GM12872 (cell line): ENCODE measurements at regions not wholly inside any gene's neighbourhood (a gene's known extent, or its start where the extent isn't known, plus 50 kb on each side); places are given as distances from the start of the nearest gene placed in this dataset.

ENCODE experiments used
- TF ChIP-seq, protein P1 (sequence below): IDR thresholded peaks from 3 replicates; pipeline ENCODE4 v1.5.1; 2011; ENCODE audit warnings: low read depth, mild to moderate bottlenecking, low read length, moderate library complexity; ENCODE audit not compliant: insufficient read depth

DNA sequence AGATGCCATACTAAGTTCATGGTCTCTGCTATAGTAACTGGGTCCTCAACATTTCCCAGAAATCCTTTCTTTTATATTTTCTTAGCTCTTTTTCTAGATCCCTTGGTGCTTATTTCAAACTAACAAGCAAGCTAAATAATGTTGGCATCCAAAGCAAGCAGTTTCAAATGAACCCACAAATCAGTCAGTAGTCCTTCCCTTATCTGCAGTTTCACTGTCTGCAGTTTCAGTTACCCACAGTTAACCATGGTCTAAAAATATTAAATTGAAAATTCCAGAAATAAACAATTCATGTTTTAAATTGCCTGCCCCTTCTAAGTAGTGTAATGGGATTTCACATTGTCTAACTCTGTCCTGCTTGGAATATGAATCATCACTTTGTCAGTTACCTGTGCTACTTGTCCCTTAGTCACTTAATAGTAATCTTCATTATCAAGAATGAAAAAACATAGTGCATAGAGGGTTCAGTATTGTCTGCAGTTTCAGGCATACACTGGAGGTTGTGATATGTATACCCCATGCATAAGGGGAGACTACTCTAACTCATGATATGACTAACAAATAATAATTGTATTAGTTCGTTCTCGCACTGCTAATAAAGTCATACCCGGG lies 633.7 kb downstream of the MECOM start:
- TF ChIP-seq, protein P1, sequence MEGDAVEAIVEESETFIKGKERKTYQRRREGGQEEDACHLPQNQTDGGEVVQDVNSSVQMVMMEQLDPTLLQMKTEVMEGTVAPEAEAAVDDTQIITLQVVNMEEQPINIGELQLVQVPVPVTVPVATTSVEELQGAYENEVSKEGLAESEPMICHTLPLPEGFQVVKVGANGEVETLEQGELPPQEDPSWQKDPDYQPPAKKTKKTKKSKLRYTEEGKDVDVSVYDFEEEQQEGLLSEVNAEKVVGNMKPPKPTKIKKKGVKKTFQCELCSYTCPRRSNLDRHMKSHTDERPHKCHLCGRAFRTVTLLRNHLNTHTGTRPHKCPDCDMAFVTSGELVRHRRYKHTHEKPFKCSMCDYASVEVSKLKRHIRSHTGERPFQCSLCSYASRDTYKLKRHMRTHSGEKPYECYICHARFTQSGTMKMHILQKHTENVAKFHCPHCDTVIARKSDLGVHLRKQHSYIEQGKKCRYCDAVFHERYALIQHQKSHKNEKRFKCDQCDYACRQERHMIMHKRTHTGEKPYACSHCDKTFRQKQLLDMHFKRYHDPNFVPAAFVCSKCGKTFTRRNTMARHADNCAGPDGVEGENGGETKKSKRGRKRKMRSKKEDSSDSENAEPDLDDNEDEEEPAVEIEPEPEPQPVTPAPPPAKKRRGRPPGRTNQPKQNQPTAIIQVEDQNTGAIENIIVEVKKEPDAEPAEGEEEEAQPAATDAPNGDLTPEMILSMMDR, result no peak

DNA sequence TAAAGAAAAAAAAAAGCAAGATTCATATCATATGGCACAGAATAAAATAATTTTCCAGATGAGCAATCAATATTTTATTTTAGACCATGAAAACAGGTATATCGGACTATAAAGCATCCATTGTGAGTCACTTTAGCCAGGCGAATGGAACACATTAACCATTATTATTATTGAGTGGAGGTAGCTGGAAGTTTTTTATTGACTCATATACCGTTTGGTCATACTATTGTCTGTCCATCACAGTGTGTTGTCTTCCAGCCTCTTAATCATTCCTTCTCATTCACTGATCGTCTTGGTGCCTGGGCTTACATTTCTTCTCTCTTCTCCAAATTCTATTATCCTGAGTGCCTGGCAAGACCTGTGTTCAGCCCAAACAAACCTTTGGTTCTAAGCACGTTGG lies 634.8 kb downstream of the MECOM start:
- TF ChIP-seq, protein P1, result no peak

DNA sequence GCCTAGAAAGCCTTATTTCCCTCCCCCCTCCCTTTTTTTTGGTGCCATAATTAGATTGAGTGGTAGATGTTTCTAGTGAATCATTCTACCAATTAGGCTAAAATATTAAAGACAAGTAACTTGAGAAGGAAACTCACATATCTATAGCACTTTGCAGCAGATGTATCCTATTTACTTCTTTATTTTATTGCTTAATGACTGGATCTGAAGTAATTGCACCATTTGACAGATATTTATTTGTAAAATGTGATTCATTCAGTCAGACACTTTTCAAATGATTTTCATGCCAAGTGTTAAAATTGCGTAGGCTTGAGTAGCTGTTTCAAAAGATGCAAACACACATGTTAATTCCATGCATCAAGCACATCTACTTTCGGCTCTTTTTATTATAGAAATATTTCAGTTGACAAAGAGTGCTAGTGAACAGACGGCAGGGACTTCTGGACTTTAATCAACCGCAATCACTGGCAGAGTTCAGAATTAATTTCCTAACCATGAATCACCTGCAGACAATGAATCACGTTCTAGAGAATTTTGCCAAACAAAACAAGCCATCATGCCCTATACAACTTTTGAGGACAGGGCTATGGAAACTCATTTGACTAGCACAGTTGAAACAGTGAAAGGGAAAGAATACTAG lies 636.8 kb downstream of the MECOM start:
- TF ChIP-seq, protein P1, result no peak

DNA sequence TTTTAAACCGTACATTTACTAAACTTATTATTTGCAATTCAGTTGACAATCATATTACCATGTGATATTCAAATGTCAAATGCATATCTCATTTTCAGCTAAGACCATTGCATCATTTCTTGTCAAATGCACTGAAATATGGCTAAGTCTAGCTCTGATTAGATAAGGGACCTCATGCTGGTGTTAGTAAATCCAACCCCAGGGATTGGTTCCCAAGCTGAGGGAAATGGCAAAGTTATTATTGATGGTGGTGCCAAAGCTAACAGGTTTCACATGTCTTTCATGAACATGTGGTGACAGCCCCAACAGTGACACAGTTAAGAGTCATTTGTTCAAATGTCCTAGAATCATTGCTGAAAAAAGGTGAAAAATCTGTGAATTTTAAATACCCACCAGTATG lies 641.1 kb downstream of the MECOM start:
- TF ChIP-seq, protein P1, result no peak

DNA sequence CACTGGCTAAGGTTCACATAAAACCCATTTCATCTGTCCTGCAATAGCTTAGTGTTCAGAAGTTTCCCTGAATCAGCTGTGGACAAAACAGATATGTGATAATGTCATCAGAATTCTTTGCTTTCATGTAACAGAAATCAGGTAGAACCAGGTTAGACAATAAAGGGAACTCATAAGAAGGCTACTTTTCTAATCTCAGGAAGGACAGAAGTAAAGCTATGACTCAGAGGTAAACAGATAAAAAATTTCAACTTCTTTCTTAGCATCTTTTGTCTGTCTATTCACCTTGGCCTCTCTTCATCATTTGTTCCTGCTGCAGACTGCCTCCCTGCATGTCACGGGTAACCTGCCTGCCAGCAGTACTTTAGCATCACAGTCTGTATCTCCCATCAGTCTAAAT lies 643.1 kb downstream of the MECOM start:
- TF ChIP-seq, protein P1, result no peak

DNA sequence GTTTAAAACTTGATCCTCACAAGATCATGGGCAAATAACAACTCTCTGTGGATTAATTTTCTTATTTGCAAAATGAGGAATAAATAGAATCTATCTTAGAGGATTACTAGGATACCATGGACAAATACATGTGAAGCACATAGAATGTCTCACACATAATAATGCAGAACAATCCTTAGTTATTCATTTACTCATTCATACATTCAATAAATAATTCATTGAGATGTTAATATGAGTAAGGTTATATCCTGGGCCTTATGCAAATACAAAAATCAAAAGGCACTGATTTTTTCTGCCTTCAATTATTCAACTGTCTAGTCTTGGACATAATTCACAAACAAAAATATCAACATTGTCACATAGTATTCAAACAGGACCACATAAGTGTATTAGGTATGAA lies 654.1 kb downstream of the MECOM start:
- TF ChIP-seq, protein P1, result no peak

DNA sequence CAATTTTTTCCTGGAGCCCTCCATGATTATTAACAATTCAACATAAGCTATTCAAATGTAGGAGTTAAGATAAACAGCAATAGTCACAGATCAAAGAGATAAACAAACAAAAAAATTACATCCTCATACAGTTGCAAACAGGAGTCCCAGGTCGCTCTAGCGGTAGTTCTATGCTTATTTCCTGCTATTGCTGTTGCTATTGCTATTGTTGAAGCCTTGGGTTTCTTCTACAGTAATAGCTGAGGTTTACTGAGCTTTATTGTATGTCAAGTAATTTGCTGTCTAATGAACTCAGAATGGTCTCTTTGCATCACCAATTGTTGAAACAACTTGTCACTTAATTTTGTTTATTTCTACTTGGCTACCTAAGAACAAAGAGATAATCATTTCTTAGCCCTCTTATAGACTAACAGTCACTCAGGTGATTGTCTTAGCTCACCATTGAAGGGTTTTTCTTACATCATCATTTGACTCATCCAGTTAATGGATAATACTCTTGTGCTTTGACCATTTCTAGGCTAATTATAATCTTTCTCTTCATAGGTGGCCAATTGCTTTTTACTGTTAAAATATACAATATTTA lies 654.6 kb downstream of the MECOM start:
- TF ChIP-seq, protein P1, result no peak
